GM19240 (cell line): ENCODE measurements at regions not wholly inside any gene's neighbourhood (a gene's known extent, or its start where the extent isn't known, plus 50 kb on each side); places are given as distances from the start of the nearest gene placed in this dataset.
"Not testable (repeated sequence)": the region's sequence is repeated elsewhere in the genome, so short reads cannot be mapped to it uniquely, and the experiment has no call there.

ENCODE experiments used
- DNase-seq: peaks from one replicate; pipeline ENCODE4 v3.0.0; 2011; ENCODE audit warnings: low spot score; ENCODE audit not compliant: insufficient read length

GRCh38 chr3:118110211-118110610, 924.4 kb downstream of the IGSF11 start:
- no peak for DNase-seq

- DNase-seq: no peak
Measured at GRCh38 chr3:118116991-118117390, 917.7 kb downstream of the IGSF11 start.

GRCh38 chr3:118126751-118127150, 907.9 kb downstream of the IGSF11 start:
- no peak for DNase-seq

- no peak for DNase-seq
Measured at GRCh38 chr3:118127992-118128391, 906.7 kb downstream of the IGSF11 start.

GRCh38 chr3:118128886-118129285, 905.8 kb downstream of the IGSF11 start:
- no peak for DNase-seq

GRCh38 chr3:118137778-118138177, 896.9 kb downstream of the IGSF11 start:
- no peak for DNase-seq

GRCh38 chr3:118144919-118145318, 889.7 kb downstream of the IGSF11 start:
- no peak for DNase-seq

GRCh38 chr3:118146658-118147375, 887.8 kb downstream of the IGSF11 start:
- DNase-seq: no peak

GRCh38 chr3:118151164-118151563, 883.5 kb downstream of the IGSF11 start:
- DNase-seq: no peak

GRCh38 chr3:118162627-118163588, 871.7 kb downstream of the IGSF11 start:
- not testable (repeated sequence) for DNase-seq

- no peak for DNase-seq
Measured at GRCh38 chr3:118165413-118165812, 869.2 kb downstream of the IGSF11 start.

GRCh38 chr3:118167571-118167970, 867.1 kb downstream of the IGSF11 start:
- DNase-seq: no peak

- DNase-seq: no peak
Measured at GRCh38 chr3:118168175-118168574, 866.5 kb downstream of the IGSF11 start.

GRCh38 chr3:118171236-118171852, 863.3 kb downstream of the IGSF11 start:
- no peak for DNase-seq

- DNase-seq: no peak
Measured at GRCh38 chr3:118180853-118181252, 853.8 kb downstream of the IGSF11 start.

- DNase-seq: no peak
Measured at GRCh38 chr3:118181274-118181673, 853.4 kb downstream of the IGSF11 start.

GRCh38 chr3:118186051-118186450, 848.6 kb downstream of the IGSF11 start:
- DNase-seq: no peak

- DNase-seq: no peak
Measured at GRCh38 chr3:118187221-118187620, 847.4 kb downstream of the IGSF11 start.

- no peak for DNase-seq
Measured at GRCh38 chr3:118196183-118196582, 838.5 kb downstream of the IGSF11 start.

- DNase-seq: no peak
Measured at GRCh38 chr3:118199044-118199443, 835.6 kb downstream of the IGSF11 start.

GRCh38 chr3:118204052-118204656, 830.5 kb downstream of the IGSF11 start:
- DNase-seq: no peak

- DNase-seq: no peak
Measured at GRCh38 chr3:118207271-118207670, 827.4 kb downstream of the IGSF11 start.
